CD14-positive monocyte (primary cell): ENCODE measurements at regions not wholly inside any gene's neighbourhood (a gene's known extent, or its start where the extent isn't known, plus 50 kb on each side); places are given as distances from the start of the nearest gene placed in this dataset.

Experiments used
- DNase-seq, 3 donors: peaks; one replicate each; pipeline ENCODE4 v3.0.0-alpha.2; 2011 to 2022
- H2AFZ ChIP-seq: 2 replicates; pipeline ENCODE4 v1.6.0; 2012; ENCODE audit warnings: mild to moderate bottlenecking, low read depth, low read length, inconsistent platforms; ENCODE audit not compliant: insufficient read depth, poor library complexity, severe bottlenecking
- H3K27ac ChIP-seq, 2 donors: 1 replicate in 1 of 2; 2 replicates in 1 of 2; pipeline ENCODE4 v1.5.1; 2012 to 2013; ENCODE audit warnings: low read length in 2 of 2, control low read depth in 1 of 2, inconsistent platforms in 1 of 2, low read depth in 1 of 2, mild to moderate bottlenecking in 1 of 2
- H3K27me3 ChIP-seq, 2 donors: one replicate each; pipeline versions ENCODE4 v1.6.0 to v1.6.1; 2011 to 2013; ENCODE audit warnings: low read length in 2 of 2; ENCODE audit not compliant: control insufficient read depth in 2 of 2, insufficient read depth in 2 of 2
- H3K36me3 ChIP-seq, 2 donors: replicated peaks in 1 of 2; 1 replicate in 1 of 2; 2 replicates in 1 of 2; pipeline versions ENCODE4 v1.5.1 to v1.6.1; 2012 to 2013; ENCODE audit warnings: low read length in 2 of 2, control low read depth in 1 of 2, inconsistent platforms in 1 of 2, mild to moderate bottlenecking in 1 of 2; ENCODE audit not compliant: insufficient read depth in 2 of 2, control insufficient read depth in 1 of 2
- H3K4me1 ChIP-seq, 2 donors: 1 replicate in 1 of 2; 2 replicates in 1 of 2; pipeline versions ENCODE4 v1.5.1 to v1.6.1; 2012 to 2013; ENCODE audit warnings: low read length in 2 of 2, control low read depth in 1 of 2, inconsistent platforms in 1 of 2, mild to moderate bottlenecking in 1 of 2, moderate library complexity in 1 of 2; ENCODE audit not compliant: insufficient read depth in 2 of 2, control insufficient read depth in 1 of 2
- H3K4me2 ChIP-seq: replicated peaks from 2 replicates; pipeline ENCODE3; 2012; ENCODE audit warnings: low read length, moderate library complexity, mild to moderate bottlenecking; ENCODE audit not compliant: poor library complexity, severe bottlenecking; ENCODE audit errors: extremely low read depth
- H3K4me3 ChIP-seq, 3 experiments: fragments of 200-600 bp in 1 of 3; sonication (generic) in 1 of 3; replicated peaks in 1 of 3; 1 replicate in 2 of 3; 2 replicates in 1 of 3; pipeline ENCODE4 v1.5.1; 2011 to 2013; ENCODE audit warnings: low read length in 3 of 3, mild to moderate bottlenecking in 3 of 3, control low read depth in 2 of 3, low read depth in 2 of 3, inconsistent platforms in 1 of 3, moderate library complexity in 1 of 3
- H3K79me2 ChIP-seq: 2 replicates; pipeline ENCODE4 v1.6.0; 2012; ENCODE audit warnings: mild to moderate bottlenecking, control low read depth, inconsistent platforms, low read length, moderate library complexity; ENCODE audit not compliant: insufficient read depth
- H3K9ac ChIP-seq: 2 replicates; pipeline ENCODE4 v1.6.0; 2017; ENCODE audit warnings: low read length, mild to moderate bottlenecking; ENCODE audit not compliant: insufficient read depth, poor library complexity, severe bottlenecking
- H3K9me3 ChIP-seq, 2 donors: replicated peaks in 1 of 2; 1 replicate in 1 of 2; 2 replicates in 1 of 2; pipeline versions ENCODE4 v1.5.1 to v1.6.1; 2012 to 2013; ENCODE audit warnings: low read length in 2 of 2, control low read depth in 1 of 2; ENCODE audit not compliant: control insufficient read depth in 1 of 2, insufficient read depth in 1 of 2
- H4K20me1 ChIP-seq: 2 replicates; pipeline ENCODE4 v1.6.0; 2012; ENCODE audit warnings: mild to moderate bottlenecking, low read length, control low read depth, moderate library complexity; ENCODE audit not compliant: insufficient read depth
- H3K27ac Mint-ChIP-seq, 7 donors: one replicate each; pipeline ENCODE4 v1.8.0; 2020; ENCODE audit warnings: mild to moderate bottlenecking in 7 of 7, mixed read lengths in 7 of 7, moderate library complexity in 6 of 7, inconsistent platforms in 2 of 7
- H3K27me3 Mint-ChIP-seq, 3 donors: one replicate each; pipeline ENCODE4 v1.8.0; 2021 to 2022; ENCODE audit warnings: low read depth in 3 of 3, mild to moderate bottlenecking in 3 of 3, mixed read lengths in 3 of 3, moderate library complexity in 3 of 3, inconsistent platforms in 1 of 3
- H3K36me3 Mint-ChIP-seq, 2 donors: one replicate each; pipeline ENCODE4 v1.8.0; 2020; ENCODE audit warnings: mixed read lengths in 2 of 2, inconsistent platforms in 1 of 2, mild to moderate bottlenecking in 1 of 2
- H3K4me1 Mint-ChIP-seq: one replicate; pipeline ENCODE4 v1.8.0; 2020; ENCODE audit warnings: mild to moderate bottlenecking, mixed read lengths
- H3K4me3 Mint-ChIP-seq, 2 donors: one replicate each; pipeline ENCODE4 v1.8.0; 2020; ENCODE audit warnings: mild to moderate bottlenecking in 2 of 2, mixed read lengths in 2 of 2, moderate library complexity in 1 of 2
- H3K9me3 Mint-ChIP-seq, 7 donors: one replicate each; pipeline ENCODE4 v1.8.0; 2020 to 2022; ENCODE audit warnings: mixed read lengths in 7 of 7, mild to moderate bottlenecking in 6 of 7, moderate library complexity in 6 of 7, inconsistent platforms in 2 of 7
- CTCF ChIP-seq: fragments of 200-600 bp; IDR thresholded peaks from one replicate; pipeline ENCODE4 v1.8.0; 2022; ENCODE audit warnings: antibody characterized with exemption, mild to moderate bottlenecking
- WGBS: methylation state at CpG from one replicate; pipeline ENCODE4 v1.1.5; 2013; ENCODE audit warnings: missing lambda C conversion rate; ENCODE audit not compliant: insufficient coverage; 5-methylcytosine and 5-hydroxymethylcytosine counted together
- intact Hi-C, 2 donors: fragments of 100-400 bp; cut with micrococcal nuclease; formaldehyde crosslinking; loops; one replicate each; pipeline versions ENCODE4 v1.15.0 to v1.15.1; 2023

- Mint-ChIP-seq H3K27ac (no peak overlapping the region), H3K4me3 (no peak overlapping the region), H3K36me3 (no peaks in the 10 kb centered on the region), H3K27me3 (peaks cover 0 to 4% (median 2%) of the 10 kb centered on the region in 3 donors), H3K4me1 (no peaks in the 10 kb centered on the region), H3K9me3 (peaks cover 0 to 2% (median 0%) of the 10 kb centered on the region in 7 donors)
- H3K27ac ChIP-seq = no peak overlapping the region
- H3K4me2 ChIP-seq = no peak overlapping the region
- TF ChIP-seq CTCF = no peak
- DNase-seq = no peak
- 93% methylated on average over 5 of the region's 6 CpGs for WGBS
- no peaks in the 10 kb centered on the region for H3K27me3 ChIP-seq
- no peaks in the 10 kb centered on the region for H4K20me1 ChIP-seq
- no peak overlapping the region for H3K9ac ChIP-seq
- H3K4me1 ChIP-seq = no peaks in the 10 kb centered on the region
- no peak overlapping the region for H2AFZ ChIP-seq
- no peaks in the 10 kb centered on the region for H3K36me3 ChIP-seq
- intact Hi-C loops = no loop called here
- no peak overlapping the region for H3K4me3 ChIP-seq
- H3K9me3 ChIP-seq = no peaks in the 10 kb centered on the region
- H3K79me2 ChIP-seq = no peaks in the 10 kb centered on the region
Measured at GRCh38 chr4:144288011-144288903, 147.7 kb upstream of the GYPA start.

GRCh38 chr4:144289667-144290428 is 149.3 kb upstream of the GYPA start:
- H3K4me1 Mint-ChIP-seq = no peaks in the 10 kb centered on the region
- H2AFZ ChIP-seq = no peak overlapping the region
- H3K79me2 ChIP-seq = no peaks in the 10 kb centered on the region
- no peaks in the 10 kb centered on the region for H3K9me3 ChIP-seq
- WGBS = no CpG with 5 or more reads among the region's 1 CpG
- no peak overlapping the region for H3K27ac ChIP-seq
- H3K4me3 Mint-ChIP-seq = no peak overlapping the region
- intact Hi-C loops = no loop called here
- no peak for TF ChIP-seq CTCF
- H3K36me3 Mint-ChIP-seq = no peaks in the 10 kb centered on the region
- H3K36me3 ChIP-seq = no peaks in the 10 kb centered on the region
- H3K4me3 ChIP-seq = no peak overlapping the region
- H3K4me2 ChIP-seq = no peak overlapping the region
- no peaks in the 10 kb centered on the region for H3K4me1 ChIP-seq
- H3K27me3 ChIP-seq = no peaks in the 10 kb centered on the region
- no peaks in the 10 kb centered on the region for H4K20me1 ChIP-seq
- no peak for DNase-seq
- H3K9ac ChIP-seq = no peak overlapping the region
- H3K27me3 Mint-ChIP-seq = peaks cover 0 to 4% (median 2%) of the 10 kb centered on the region in 3 donors
- H3K27ac Mint-ChIP-seq = no peak overlapping the region
- peaks cover 0 to 2% (median 0%) of the 10 kb centered on the region in 7 donors for H3K9me3 Mint-ChIP-seq
